Loucy (cell line): ENCODE measurements at regions not wholly inside any gene's neighbourhood (a gene's known extent, or its start where the extent isn't known, plus 50 kb on each side); places are given as distances from the start of the nearest gene placed in this dataset.
"Not testable (repeated sequence)": the region's sequence is repeated elsewhere in the genome, so short reads cannot be mapped to it uniquely, and the experiment has no call there.

Experiments
- H2AFZ ChIP-seq: fragments of 200-600 bp; sonication (generic); 2 replicates; pipeline ENCODE4 v1.6.0; 2016; ENCODE audit warnings: antibody characterized with exemption, mild to moderate bottlenecking, low read length, moderate library complexity
- H3F3A ChIP-seq: fragments of 200-600 bp; 2 replicates; pipeline ENCODE4 v1.6.0; 2016; ENCODE audit warnings: antibody characterized with exemption, low read depth, mild to moderate bottlenecking
- H3K27me3 ChIP-seq: fragments of 200-600 bp; sonication (generic); 2 replicates; pipeline ENCODE4 v1.6.1; 2014; ENCODE audit warnings: low read length, mild to moderate bottlenecking; ENCODE audit not compliant: insufficient read depth, poor library complexity, severe bottlenecking
- H3K36me3 ChIP-seq: fragments of 200-600 bp; sonication (generic); 2 replicates; pipeline ENCODE4 v1.6.1; 2016; ENCODE audit warnings: low read length; ENCODE audit not compliant: insufficient read depth
- H3K4me1 ChIP-seq: fragments of 200-600 bp; sonication (generic); 2 replicates; pipeline ENCODE4 v1.5.1; 2014; ENCODE audit warnings: low read length, mild to moderate bottlenecking; ENCODE audit not compliant: insufficient read depth, poor library complexity, severe bottlenecking
- H3K4me2 ChIP-seq: fragments of 200-600 bp; sonication (generic); 2 replicates; pipeline ENCODE4 v1.6.0; 2014; ENCODE audit warnings: antibody characterized with exemption, low read length, low read depth, mild to moderate bottlenecking; ENCODE audit not compliant: poor library complexity, severe bottlenecking
- H3K4me3 ChIP-seq: fragments of 200-600 bp; sonication (generic); 2 replicates; pipeline ENCODE4 v1.5.1; 2014; ENCODE audit warnings: low read length, mild to moderate bottlenecking, mixed read lengths; ENCODE audit not compliant: poor library complexity, severe bottlenecking
- H3K79me2 ChIP-seq: fragments of 200-600 bp; sonication (generic); 2 replicates; pipeline ENCODE4 v1.6.1; 2014; ENCODE audit warnings: low read length; ENCODE audit not compliant: insufficient read depth
- H3K9ac ChIP-seq: fragments of 200-600 bp; sonication (generic); 2 replicates; pipeline ENCODE4 v1.6.0; 2014; ENCODE audit warnings: mild to moderate bottlenecking, low read depth, low read length, moderate library complexity; ENCODE audit not compliant: poor library complexity, severe bottlenecking
- H3K9me2 ChIP-seq: fragments of 200-600 bp; sonication (generic); replicated peaks from 2 replicates; pipeline ENCODE4 v1.6.1; 2016; ENCODE audit warnings: low read depth, low read length, mixed read lengths
- H3K9me3 ChIP-seq: fragments of 200-600 bp; sonication (generic); 2 replicates; pipeline ENCODE4 v1.6.1; 2014; ENCODE audit warnings: mild to moderate bottlenecking, antibody characterized with exemption, low read length, low read depth; ENCODE audit not compliant: insufficient read depth
- H4K20me1 ChIP-seq: fragments of 200-600 bp; sonication (generic); 2 replicates; pipeline ENCODE4 v1.6.0; 2014; ENCODE audit warnings: antibody characterized with exemption, low read length, mild to moderate bottlenecking; ENCODE audit not compliant: insufficient read depth, poor library complexity, severe bottlenecking
- EZH2phosphoT487 ChIP-seq: fragments of 200-600 bp; IDR thresholded peaks from 2 replicates; pipeline ENCODE4 v1.6.1; 2018; ENCODE audit warnings: antibody characterized with exemption, mild to moderate bottlenecking, moderate library complexity, borderline replicate concordance
- TF ChIP-seq, protein P1 (sequence below): fragments of 200-600 bp; sonication (generic); conservative IDR thresholded peaks from 2 replicates; pipeline ENCODE4 v1.5.1; 2014; ENCODE audit warnings: mild to moderate bottlenecking, antibody characterized with exemption, low read length

DNA sequence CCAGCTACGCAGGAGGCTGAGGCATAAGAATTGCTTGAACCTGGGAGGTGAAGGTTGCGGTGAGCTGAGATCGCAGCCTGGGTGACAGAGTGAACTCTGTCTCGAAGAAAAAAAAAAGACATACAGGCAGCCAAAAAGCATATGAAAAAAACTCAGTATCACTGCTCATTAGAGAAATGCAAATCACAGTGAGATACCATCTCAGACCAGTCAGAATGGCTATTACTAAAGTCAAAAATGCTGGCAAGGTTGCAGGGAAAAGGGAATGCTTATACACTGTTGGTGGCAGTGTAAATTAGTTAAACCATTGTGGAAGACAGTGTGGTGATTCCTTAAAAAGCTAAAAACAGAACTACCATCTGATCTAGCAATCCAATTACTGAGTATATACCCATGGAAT lies 123.1 kb downstream of the CHIC2 start:
- H3K36me3 ChIP-seq = no peaks in the 10 kb centered on the region
- H3K4me1 ChIP-seq = no peaks in the 10 kb centered on the region

DNA sequence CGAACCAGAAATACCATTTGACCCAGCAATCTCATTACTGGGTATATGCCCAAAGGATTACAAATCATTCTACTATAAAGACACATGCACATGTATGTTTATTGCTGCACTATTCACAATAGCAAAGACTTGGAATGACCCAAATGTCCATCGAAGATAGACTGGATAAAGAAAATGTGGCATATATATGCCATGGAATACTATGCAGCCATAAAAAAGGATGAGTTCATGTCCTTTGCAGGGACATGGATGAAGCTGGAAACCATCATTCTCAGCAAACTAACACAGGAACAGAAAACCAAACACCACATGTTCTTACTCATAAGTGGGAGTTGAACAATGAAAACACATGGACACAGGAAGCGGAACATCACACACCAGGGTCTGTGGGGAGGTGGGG lies 124.5 kb downstream of the CHIC2 start:
- H3K9me3 ChIP-seq, H4K20me1 ChIP-seq, H3K4me3 ChIP-seq, H3K27me3 ChIP-seq, H3K9me2 ChIP-seq, H3K9ac ChIP-seq, H3F3A ChIP-seq, H3K4me1 ChIP-seq, H2AFZ ChIP-seq, H3K36me3 ChIP-seq, H3K4me2 ChIP-seq, H3K79me2 ChIP-seq: not testable (repeated sequence)

More for the DNA sequence above, 123.1 kb downstream of the CHIC2 start:
- no peaks in the 10 kb centered on the region for H3K27me3 ChIP-seq
- no peak overlapping the region for H3K4me2 ChIP-seq
- H3F3A ChIP-seq = no peaks in the 10 kb centered on the region
- no peak for TF ChIP-seq EZH2phosphoT487
- TF ChIP-seq, protein P1, sequence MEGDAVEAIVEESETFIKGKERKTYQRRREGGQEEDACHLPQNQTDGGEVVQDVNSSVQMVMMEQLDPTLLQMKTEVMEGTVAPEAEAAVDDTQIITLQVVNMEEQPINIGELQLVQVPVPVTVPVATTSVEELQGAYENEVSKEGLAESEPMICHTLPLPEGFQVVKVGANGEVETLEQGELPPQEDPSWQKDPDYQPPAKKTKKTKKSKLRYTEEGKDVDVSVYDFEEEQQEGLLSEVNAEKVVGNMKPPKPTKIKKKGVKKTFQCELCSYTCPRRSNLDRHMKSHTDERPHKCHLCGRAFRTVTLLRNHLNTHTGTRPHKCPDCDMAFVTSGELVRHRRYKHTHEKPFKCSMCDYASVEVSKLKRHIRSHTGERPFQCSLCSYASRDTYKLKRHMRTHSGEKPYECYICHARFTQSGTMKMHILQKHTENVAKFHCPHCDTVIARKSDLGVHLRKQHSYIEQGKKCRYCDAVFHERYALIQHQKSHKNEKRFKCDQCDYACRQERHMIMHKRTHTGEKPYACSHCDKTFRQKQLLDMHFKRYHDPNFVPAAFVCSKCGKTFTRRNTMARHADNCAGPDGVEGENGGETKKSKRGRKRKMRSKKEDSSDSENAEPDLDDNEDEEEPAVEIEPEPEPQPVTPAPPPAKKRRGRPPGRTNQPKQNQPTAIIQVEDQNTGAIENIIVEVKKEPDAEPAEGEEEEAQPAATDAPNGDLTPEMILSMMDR = no peak
- no peaks in the 10 kb centered on the region for H3K79me2 ChIP-seq
- H3K4me3 ChIP-seq = no peak overlapping the region
- no peaks in the 10 kb centered on the region for H3K9me2 ChIP-seq
- no peaks in the 10 kb centered on the region for H3K9me3 ChIP-seq
- H4K20me1 ChIP-seq = no peaks in the 10 kb centered on the region
- H3K9ac ChIP-seq = no peak overlapping the region
- H2AFZ ChIP-seq = no peak overlapping the region

DNA sequence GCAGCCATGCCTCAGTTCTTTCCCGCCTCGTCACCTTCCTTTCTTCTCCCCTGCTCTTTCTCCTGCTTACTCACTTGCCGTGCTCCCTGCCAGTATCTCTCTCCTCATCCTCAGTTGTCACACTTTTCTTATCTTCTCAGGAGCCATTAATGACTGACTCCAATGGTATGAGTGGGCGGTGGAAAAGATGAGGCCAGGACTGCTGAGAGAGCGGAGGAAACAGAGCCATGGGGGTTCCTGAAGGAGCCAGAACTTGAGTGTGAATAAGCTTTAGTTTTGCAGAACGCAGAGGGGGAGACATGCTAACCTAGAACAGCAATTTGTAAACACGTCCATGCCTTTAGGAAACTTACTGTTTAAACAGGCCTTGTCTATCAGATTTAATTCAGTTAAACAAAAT lies 126.5 kb downstream of the CHIC2 start:
- H3K4me2 ChIP-seq = no peak overlapping the region
- no peaks in the 10 kb centered on the region for H3K27me3 ChIP-seq
- H3K9ac ChIP-seq = no peak overlapping the region
- no peaks in the 10 kb centered on the region for H3F3A ChIP-seq
- no peaks in the 10 kb centered on the region for H3K9me2 ChIP-seq
- no peak overlapping the region for H3K4me3 ChIP-seq
- H3K36me3 ChIP-seq = no peaks in the 10 kb centered on the region
- no peak for TF ChIP-seq EZH2phosphoT487
- TF ChIP-seq, protein P1 = no peak
- H2AFZ ChIP-seq = no peak overlapping the region
- no peaks in the 10 kb centered on the region for H3K4me1 ChIP-seq
- H3K79me2 ChIP-seq = no peaks in the 10 kb centered on the region
- no peaks in the 10 kb centered on the region for H4K20me1 ChIP-seq
- H3K9me3 ChIP-seq = no peaks in the 10 kb centered on the region

DNA sequence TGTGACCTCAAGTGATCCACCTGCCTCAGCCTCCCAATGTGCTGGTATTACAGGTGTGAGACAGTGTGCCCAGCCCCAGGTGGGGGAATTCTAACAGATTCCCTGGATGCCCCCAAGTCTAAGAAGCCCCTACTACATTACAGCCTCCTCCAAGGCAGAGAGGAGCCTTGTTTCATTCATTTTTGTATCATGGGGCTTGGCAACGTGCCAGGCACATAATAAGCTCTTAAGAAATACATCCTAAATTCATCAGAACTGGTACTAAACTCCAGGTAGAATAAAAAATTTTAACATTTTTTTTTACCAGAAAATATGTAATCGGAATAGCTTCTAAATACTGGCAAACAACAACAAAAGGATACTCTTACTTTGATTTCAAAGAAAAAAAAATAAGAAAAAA lies 127.1 kb downstream of the CHIC2 start:
- Histone ChIP-seq H3K9me2 (no peaks in the 10 kb centered on the region), H3F3A (no peaks in the 10 kb centered on the region), H3K9me3 (no peaks in the 10 kb centered on the region), H2AFZ (no peak overlapping the region), H3K4me3 (no peak overlapping the region), H3K4me1 (no peaks in the 10 kb centered on the region), H3K27me3 (no peaks in the 10 kb centered on the region), H3K79me2 (no peaks in the 10 kb centered on the region), H3K4me2 (no peak overlapping the region), H3K36me3 (no peaks in the 10 kb centered on the region), H4K20me1 (no peaks in the 10 kb centered on the region), H3K9ac (no peak overlapping the region)
- TF ChIP-seq, protein P1 = no peak
- TF ChIP-seq EZH2phosphoT487 = no peak
